Upper lobe of left lung (tissue), 4 donors: ENCODE measurements at regions not wholly inside any gene's neighbourhood (a gene's known extent, or its start where the extent isn't known, plus 50 kb on each side); places are given as distances from the start of the nearest gene placed in this dataset.

Source experiments
- CTCF ChIP-seq, 6 experiments: fragments of 450-650 bp in 4 of 6; fragments of 200-600 bp in 2 of 6; sonication (generic) in 2 of 6; IDR thresholded peaks; one replicate each; pipeline ENCODE4 v1.5.1; 2016 to 2019; ENCODE audit warnings: antibody characterized with exemption in 6 of 6
- EP300 ChIP-seq, 4 donors: sonication (generic); formaldehyde crosslinking; IDR thresholded peaks; one replicate each; pipeline ENCODE4 v1.5.1; 2017; ENCODE audit warnings: antibody characterized with exemption in 4 of 4, control low read depth in 2 of 4
- POLR2A ChIP-seq, 4 donors: fragments of 450-650 bp; IDR thresholded peaks; one replicate each; pipeline ENCODE4 v1.5.1; 2016 to 2017; ENCODE audit warnings: antibody characterized with exemption in 4 of 4, mild to moderate bottlenecking in 2 of 4

- TF ChIP-seq CTCF (IDR thresholded peaks at IDR 0.05) (no peak), POLR2A (IDR thresholded peaks at IDR 0.05) (no peak), EP300 (IDR thresholded peaks at IDR 0.05) (no peak)
Observed at GRCh38 chr6:40319124-40319523, 268.0 kb downstream of the LRFN2 start.
